Parathyroid adenoma (tissue), 2 donors: ENCODE measurements at regions not wholly inside any gene's neighbourhood (a gene's known extent, or its start where the extent isn't known, plus 50 kb on each side); places are given as distances from the start of the nearest gene placed in this dataset.

Experiments used
- H2AFZ ChIP-seq: fragments of 300-600 bp; sonication (generic); one replicate; pipeline ENCODE4 v1.7.0; 2017; ENCODE audit warnings: antibody characterized with exemption, mild to moderate bottlenecking
- H3K27ac ChIP-seq: fragments of 300-600 bp; sonication (generic); one replicate; pipeline ENCODE4 v1.7.0; 2017
- H3K27me3 ChIP-seq: fragments of 300-600 bp; sonication (generic); one replicate; pipeline ENCODE4 v1.7.0; 2017; ENCODE audit warnings: low read length; ENCODE audit not compliant: control insufficient read depth, insufficient read depth
- H3K36me3 ChIP-seq: fragments of 300-600 bp; sonication (generic); one replicate; pipeline ENCODE4 v1.7.0; 2017; ENCODE audit warnings: low read length; ENCODE audit not compliant: control insufficient read depth, insufficient read depth
- H3K4me1 ChIP-seq: fragments of 300-600 bp; sonication (generic); one replicate; pipeline ENCODE4 v1.7.0; 2017; ENCODE audit warnings: control low read depth
- H3K4me2 ChIP-seq: fragments of 300-600 bp; sonication (generic); one replicate; pipeline ENCODE4 v1.7.0; 2017; ENCODE audit warnings: low read length
- H3K4me3 ChIP-seq: fragments of 300-600 bp; sonication (generic); one replicate; pipeline ENCODE4 v1.7.0; 2017; ENCODE audit warnings: low read depth, low read length
- H3K79me2 ChIP-seq: fragments of 300-600 bp; sonication (generic); one replicate; pipeline ENCODE4 v1.7.0; 2017; ENCODE audit warnings: control low read depth
- H3K9ac ChIP-seq: fragments of 300-600 bp; sonication (generic); one replicate; pipeline ENCODE4 v1.7.0; 2017; ENCODE audit warnings: mild to moderate bottlenecking
- H3K9me3 ChIP-seq: fragments of 300-600 bp; sonication (generic); one replicate; pipeline ENCODE4 v1.7.0; 2017; ENCODE audit warnings: low read length; ENCODE audit not compliant: control insufficient read depth
- CTCF ChIP-seq: fragments of 300-600 bp; sonication (generic); IDR thresholded peaks from one replicate; pipeline ENCODE4 v1.7.0; 2017; ENCODE audit warnings: antibody characterized with exemption, mild to moderate bottlenecking
- donor health status: primary hyperparathyroidism.

GRCh38 chr11:18878211-18878610 lies 61.0 kb downstream of the MRGPRX1 start:
- no peak overlapping the region for H3K4me3 ChIP-seq
- H3K27ac ChIP-seq = no peak overlapping the region
- no peaks in the 10 kb centered on the region for H3K27me3 ChIP-seq
- no peaks in the 10 kb centered on the region for H3K4me1 ChIP-seq
- no peak overlapping the region for H3K4me2 ChIP-seq
- H3K9me3 ChIP-seq = no peaks in the 10 kb centered on the region
- TF ChIP-seq CTCF = no peak
- no peak overlapping the region for H2AFZ ChIP-seq
- no peaks in the 10 kb centered on the region for H3K79me2 ChIP-seq
- no peak overlapping the region for H3K9ac ChIP-seq
- H3K36me3 ChIP-seq = no peaks in the 10 kb centered on the region

GRCh38 chr11:18865951-18866350 lies 73.3 kb downstream of the MRGPRX1 start:
- H3K27me3 ChIP-seq = no peaks in the 10 kb centered on the region
- no peak for TF ChIP-seq CTCF
- no peak overlapping the region for H3K4me2 ChIP-seq
- H2AFZ ChIP-seq = no peak overlapping the region
- H3K4me3 ChIP-seq = no peak overlapping the region
- H3K9me3 ChIP-seq = no peaks in the 10 kb centered on the region
- H3K9ac ChIP-seq = no peak overlapping the region
- no peaks in the 10 kb centered on the region for H3K4me1 ChIP-seq
- H3K36me3 ChIP-seq = no peaks in the 10 kb centered on the region
- no peaks in the 10 kb centered on the region for H3K79me2 ChIP-seq
- no peak overlapping the region for H3K27ac ChIP-seq

- H3K9ac ChIP-seq = no peak overlapping the region
- H3K4me1 ChIP-seq = no peaks in the 10 kb centered on the region
- no peaks in the 10 kb centered on the region for H3K27me3 ChIP-seq
- no peak overlapping the region for H2AFZ ChIP-seq
- no peak for TF ChIP-seq CTCF
- H3K9me3 ChIP-seq = no peaks in the 10 kb centered on the region
- no peak overlapping the region for H3K4me3 ChIP-seq
- no peaks in the 10 kb centered on the region for H3K79me2 ChIP-seq
- no peaks in the 10 kb centered on the region for H3K36me3 ChIP-seq
- no peak overlapping the region for H3K27ac ChIP-seq
- H3K4me2 ChIP-seq = no peak overlapping the region
These were observed 73.7 kb upstream of the PTPN5 start for GRCh38 chr11:18865261-18865660.

GRCh38 chr11:18853086-18853720 lies 61.6 kb upstream of the PTPN5 start:
- Histone ChIP-seq H3K36me3 (no peaks in the 10 kb centered on the region), H2AFZ (no peak overlapping the region), H3K4me2 (no peak overlapping the region), H3K9ac (no peak overlapping the region), H3K4me1 (no peaks in the 10 kb centered on the region), H3K27me3 (no peaks in the 10 kb centered on the region), H3K79me2 (no peaks in the 10 kb centered on the region), H3K27ac (no peak overlapping the region), H3K4me3 (no peak overlapping the region), H3K9me3 (no peaks in the 10 kb centered on the region)
- no peak for TF ChIP-seq CTCF

- Histone ChIP-seq H3K36me3 (no peaks in the 10 kb centered on the region), H3K27ac (no peak overlapping the region), H3K4me2 (no peak overlapping the region), H3K4me3 (no peak overlapping the region), H3K4me1 (no peaks in the 10 kb centered on the region), H3K9me3 (no peaks in the 10 kb centered on the region), H3K27me3 (no peaks in the 10 kb centered on the region), H2AFZ (no peak overlapping the region), H3K79me2 (no peaks in the 10 kb centered on the region), H3K9ac (no peak overlapping the region)
- no peak for TF ChIP-seq CTCF
These were observed 57.8 kb upstream of the PTPN5 start for GRCh38 chr11:18849406-18849805.
